Ascending aorta (tissue), 2 donors: ENCODE measurements at regions not wholly inside any gene's neighbourhood (a gene's known extent, or its start where the extent isn't known, plus 50 kb on each side); places are given as distances from the start of the nearest gene placed in this dataset.
"Not testable (repeated sequence)": the region's sequence is repeated elsewhere in the genome, so short reads cannot be mapped to it uniquely, and the experiment has no call there.

ENCODE experiments used
- DNase-seq, 2 donors: peaks; one replicate each; pipeline ENCODE4 v3.0.0-alpha.2; 2019; ENCODE audit warnings: low spot score in 2 of 2
- H3K27ac ChIP-seq, 2 donors: fragments of 200-600 bp; sonication (generic); one replicate each; pipeline ENCODE4 v1.5.1; 2016 to 2017; ENCODE audit warnings: mild to moderate bottlenecking in 1 of 2
- H3K27me3 ChIP-seq: fragments of 200-600 bp; sonication (generic); one replicate; pipeline ENCODE4 v1.5.1; 2017
- H3K36me3 ChIP-seq, 2 donors: fragments of 200-600 bp; sonication (generic); one replicate each; pipeline ENCODE4 v1.5.1; 2016
- H3K4me1 ChIP-seq, 2 donors: fragments of 200-600 bp; sonication (generic); one replicate each; pipeline ENCODE4 v1.5.1; 2016 to 2017; ENCODE audit warnings: mild to moderate bottlenecking in 1 of 2
- H3K4me3 ChIP-seq, 2 donors: fragments of 200-600 bp; sonication (generic); one replicate each; pipeline ENCODE4 v1.5.1; 2016 to 2017; ENCODE audit warnings: mild to moderate bottlenecking in 1 of 2
- H3K9me3 ChIP-seq, 2 donors: fragments of 200-600 bp; sonication (generic); one replicate each; pipeline ENCODE4 v1.5.1; 2016
- intact Hi-C: fragments of 100-400 bp; cut with DNase I; formaldehyde crosslinking; loops from one replicate; pipeline ENCODE4 v1.15.1; 2023
- TF ChIP-seq, protein P1 (sequence below), 3 experiments: fragments of 200-600 bp in 2 of 3; fragments of 450-650 bp in 1 of 3; sonication (generic) in 2 of 3; IDR thresholded peaks; one replicate each; pipeline ENCODE4 v1.5.1; 2016 to 2019; ENCODE audit warnings: antibody characterized with exemption in 3 of 3, mild to moderate bottlenecking in 1 of 3, moderate library complexity in 1 of 3

DNA sequence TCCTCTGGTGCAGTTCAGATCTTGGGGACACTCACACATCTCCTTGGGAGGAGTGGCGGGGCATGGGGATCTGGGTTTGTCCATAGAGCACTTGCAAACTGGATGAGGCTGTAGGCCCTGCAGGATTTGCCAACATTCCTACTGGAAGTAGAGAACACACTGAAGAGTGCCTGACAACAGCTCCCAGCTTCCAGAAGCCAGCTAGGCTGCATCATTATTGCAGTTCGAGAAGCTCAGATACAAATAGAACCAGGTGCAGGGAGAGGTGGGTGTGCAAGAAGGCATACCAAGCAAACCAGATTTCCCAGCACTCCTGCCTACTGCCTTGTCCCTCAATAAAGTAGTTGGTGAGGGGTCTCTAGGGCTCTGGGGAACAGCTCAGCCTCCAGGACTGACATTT lies 52.5 kb downstream of the RHOB start:
- Histone ChIP-seq H3K27me3 (no peaks in the 10 kb centered on the region), H3K4me3 (no peak overlapping the region)

DNA sequence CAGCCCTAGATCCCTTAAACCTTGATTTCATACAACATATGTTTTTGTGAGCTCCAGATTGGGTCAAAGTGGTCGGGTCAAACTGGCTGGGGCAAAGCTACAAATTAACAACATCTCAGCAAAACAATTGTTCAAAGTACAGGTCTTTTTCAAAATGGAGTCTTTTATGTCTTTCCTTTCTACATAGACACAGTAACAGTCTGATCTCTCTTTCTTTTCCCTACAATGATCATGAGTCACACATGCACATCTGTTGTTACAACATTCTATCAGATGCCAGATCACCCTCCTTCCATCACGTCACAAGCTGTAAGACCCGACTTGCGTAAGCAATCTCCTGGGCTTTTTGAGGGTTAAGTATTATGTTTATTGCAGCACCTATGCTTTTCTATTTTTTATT lies 55.1 kb downstream of the RHOB start:
- DNase-seq = no peak
- intact Hi-C loops = no loop called here

More for the DNA sequence above, 52.5 kb downstream of the RHOB start:
- TF ChIP-seq, protein P1, sequence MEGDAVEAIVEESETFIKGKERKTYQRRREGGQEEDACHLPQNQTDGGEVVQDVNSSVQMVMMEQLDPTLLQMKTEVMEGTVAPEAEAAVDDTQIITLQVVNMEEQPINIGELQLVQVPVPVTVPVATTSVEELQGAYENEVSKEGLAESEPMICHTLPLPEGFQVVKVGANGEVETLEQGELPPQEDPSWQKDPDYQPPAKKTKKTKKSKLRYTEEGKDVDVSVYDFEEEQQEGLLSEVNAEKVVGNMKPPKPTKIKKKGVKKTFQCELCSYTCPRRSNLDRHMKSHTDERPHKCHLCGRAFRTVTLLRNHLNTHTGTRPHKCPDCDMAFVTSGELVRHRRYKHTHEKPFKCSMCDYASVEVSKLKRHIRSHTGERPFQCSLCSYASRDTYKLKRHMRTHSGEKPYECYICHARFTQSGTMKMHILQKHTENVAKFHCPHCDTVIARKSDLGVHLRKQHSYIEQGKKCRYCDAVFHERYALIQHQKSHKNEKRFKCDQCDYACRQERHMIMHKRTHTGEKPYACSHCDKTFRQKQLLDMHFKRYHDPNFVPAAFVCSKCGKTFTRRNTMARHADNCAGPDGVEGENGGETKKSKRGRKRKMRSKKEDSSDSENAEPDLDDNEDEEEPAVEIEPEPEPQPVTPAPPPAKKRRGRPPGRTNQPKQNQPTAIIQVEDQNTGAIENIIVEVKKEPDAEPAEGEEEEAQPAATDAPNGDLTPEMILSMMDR (IDR thresholded peaks at IDR 0.05) = no peak
- H3K4me1 ChIP-seq = no peaks in the 10 kb centered on the region
- no peak for DNase-seq
- H3K36me3 ChIP-seq = no peaks in the 10 kb centered on the region
- intact Hi-C loops = no loop called here
- no peaks in the 10 kb centered on the region for H3K9me3 ChIP-seq
- no peak overlapping the region for H3K27ac ChIP-seq

DNA sequence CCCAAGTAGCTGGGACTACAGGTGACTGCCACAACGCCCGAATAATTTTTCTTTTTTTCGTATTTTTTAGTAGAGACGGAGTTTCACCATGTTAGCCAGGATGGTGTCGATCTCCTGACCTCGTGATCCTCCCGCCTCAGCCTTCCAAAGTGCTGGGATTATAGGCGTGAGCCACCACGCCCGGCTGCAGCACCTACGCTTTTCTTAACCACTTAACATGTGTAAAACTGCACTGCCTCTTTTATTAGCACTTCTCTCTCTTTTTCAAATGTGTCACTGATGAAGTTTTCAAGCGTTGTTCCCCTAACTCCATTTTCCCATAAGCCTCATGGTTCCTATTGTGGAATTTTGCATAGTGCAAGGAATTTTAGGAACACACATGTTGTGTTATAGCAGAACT lies 55.6 kb downstream of the RHOB start:
- H3K27ac ChIP-seq, intact Hi-C loops, DNase-seq, H3K27me3 ChIP-seq, H3K4me3 ChIP-seq, H3K36me3 ChIP-seq, H3K4me1 ChIP-seq, H3K9me3 ChIP-seq: not testable (repeated sequence)

More for the DNA sequence above, 55.1 kb downstream of the RHOB start:
- no peaks in the 10 kb centered on the region for H3K4me1 ChIP-seq
- H3K27ac ChIP-seq = no peak overlapping the region
- no peak overlapping the region for H3K4me3 ChIP-seq
- no peaks in the 10 kb centered on the region for H3K27me3 ChIP-seq
- H3K36me3 ChIP-seq = no peaks in the 10 kb centered on the region
- TF ChIP-seq, protein P1 (IDR thresholded peaks at IDR 0.05) = no peak
- no peaks in the 10 kb centered on the region for H3K9me3 ChIP-seq

DNA sequence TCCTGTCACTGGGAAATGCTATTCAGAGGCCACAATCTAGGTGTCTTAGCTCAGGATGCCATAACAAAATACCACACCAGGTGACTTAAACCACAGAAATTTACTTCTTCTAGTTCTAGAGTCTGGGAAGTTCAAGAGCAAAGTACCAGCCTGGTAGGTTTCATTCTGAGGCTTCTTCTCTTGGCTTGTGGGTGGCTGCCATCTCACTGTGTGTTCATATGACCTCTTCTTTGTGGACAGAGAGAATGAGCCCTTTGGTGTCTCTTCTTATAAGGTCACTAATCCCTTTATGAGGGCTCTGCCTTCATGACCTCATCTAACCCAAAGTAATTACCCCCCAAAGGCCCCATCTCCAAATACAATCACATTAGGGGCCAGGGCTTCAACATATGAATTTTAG lies 57.3 kb downstream of the RHOB start:
- H3K36me3 ChIP-seq = no peaks in the 10 kb centered on the region
- H3K4me3 ChIP-seq = no peak overlapping the region

DNA sequence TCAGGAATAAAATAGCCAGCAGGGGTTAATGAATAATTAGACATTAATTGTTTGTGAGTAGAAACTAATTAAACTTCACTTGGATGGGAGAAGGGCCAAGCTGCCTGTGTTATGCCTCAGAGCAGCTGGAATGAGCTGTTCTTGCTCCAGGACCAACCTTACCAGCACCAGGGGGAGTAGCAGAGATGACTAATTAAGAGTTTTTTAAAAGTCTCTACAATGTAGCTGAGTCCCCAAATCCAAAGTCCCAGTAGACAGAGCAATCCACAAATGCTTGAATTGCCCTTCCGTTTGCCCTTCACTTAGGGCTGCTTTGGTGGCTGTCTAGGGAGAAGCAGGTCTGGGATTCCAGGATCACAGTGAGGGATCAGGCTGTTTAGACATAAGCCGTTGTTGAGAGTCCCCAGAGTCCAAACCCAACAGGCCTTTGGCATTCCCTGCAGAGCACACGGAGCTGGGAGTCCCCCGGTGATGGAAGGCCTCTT lies 59.4 kb downstream of the RHOB start:
- intact Hi-C loops = no loop called here
- TF ChIP-seq, protein P1 (IDR thresholded peaks at IDR 0.05) = peak in 1 of 3 experiments; percentile 21
- Histone ChIP-seq H3K27me3 (no peaks in the 10 kb centered on the region), H3K27ac (no peak overlapping the region), H3K36me3 (no peaks in the 10 kb centered on the region), H3K4me3 (no peak overlapping the region), H3K4me1 (no peaks in the 10 kb centered on the region), H3K9me3 (no peaks in the 10 kb centered on the region)
- DNase-seq = no peak

More for the DNA sequence above, 57.3 kb downstream of the RHOB start:
- Histone ChIP-seq H3K27me3 (no peaks in the 10 kb centered on the region), H3K9me3 (no peaks in the 10 kb centered on the region), H3K4me1 (no peaks in the 10 kb centered on the region), H3K27ac (no peak overlapping the region)
- TF ChIP-seq, protein P1 (IDR thresholded peaks at IDR 0.05) = no peak
- no peak for DNase-seq
- intact Hi-C loops = no loop called here

DNA sequence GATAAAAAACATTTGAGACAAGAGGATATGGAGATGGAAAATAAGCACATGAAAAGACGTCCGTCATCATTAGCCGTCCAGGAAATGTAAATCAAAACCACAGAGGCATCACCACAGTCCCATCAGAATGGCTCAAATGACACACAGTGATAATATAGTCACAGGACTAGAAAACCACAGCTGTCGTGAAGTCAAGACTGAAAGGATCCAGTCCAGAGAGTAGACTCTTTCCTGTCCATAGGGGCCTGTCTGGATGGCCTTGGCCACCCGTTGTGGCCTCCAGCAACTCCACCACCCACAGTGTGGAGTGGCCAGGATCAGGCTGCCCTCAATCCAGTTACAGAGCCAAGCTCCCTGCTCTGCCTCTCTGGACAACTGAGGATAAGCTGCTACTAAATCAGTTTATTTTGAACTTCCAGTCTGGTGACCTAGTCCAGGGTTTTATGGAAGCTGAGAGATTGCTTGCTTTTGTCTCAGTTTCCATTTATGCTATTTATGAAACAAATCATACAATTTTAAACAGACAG lies 60.4 kb downstream of the RHOB start:
- H3K4me3 ChIP-seq = no peak overlapping the region
- H3K36me3 ChIP-seq = no peaks in the 10 kb centered on the region
- intact Hi-C loops = no loop called here
- H3K9me3 ChIP-seq = no peaks in the 10 kb centered on the region
- H3K4me1 ChIP-seq = no peaks in the 10 kb centered on the region
- H3K27ac ChIP-seq = peak overlapping the region; percentile 2 to 20
- TF ChIP-seq, protein P1 (IDR thresholded peaks at IDR 0.05) = no peak
- no peak for DNase-seq
- no peaks in the 10 kb centered on the region for H3K27me3 ChIP-seq
